H1 (cell line): ENCODE measurements at regions not wholly inside any gene's neighbourhood (a gene's known extent, or its start where the extent isn't known, plus 50 kb on each side); places are given as distances from the start of the nearest gene placed in this dataset.

ENCODE experiments used
- CHD2 ChIP-seq: IDR thresholded peaks from 2 replicates; pipeline ENCODE4 v1.6.1; 2012; ENCODE audit warnings: low read length, improper control_type of control experiment
- SP2 ChIP-seq: IDR thresholded peaks from 2 replicates; pipeline ENCODE4 v1.6.1; 2012; ENCODE audit warnings: mild to moderate bottlenecking, low read length, inconsistent platforms
- SP4 ChIP-seq: IDR thresholded peaks from 2 replicates; pipeline ENCODE4 v1.6.1; 2012; ENCODE audit warnings: low read length, inconsistent platforms
- SUZ12 ChIP-seq: fragments of 200-600 bp; sonication (generic); IDR thresholded peaks from 2 replicates; pipeline ENCODE4 v1.6.1; 2012; ENCODE audit warnings: mild to moderate bottlenecking, inconsistent platforms, low read length, moderate library complexity, mixed read lengths
- TF ChIP-seq, protein P1 (sequence below): IDR thresholded peaks from 2 replicates; pipeline ENCODE4 v1.6.1; 2012; ENCODE audit warnings: low read length, inconsistent platforms

DNA sequence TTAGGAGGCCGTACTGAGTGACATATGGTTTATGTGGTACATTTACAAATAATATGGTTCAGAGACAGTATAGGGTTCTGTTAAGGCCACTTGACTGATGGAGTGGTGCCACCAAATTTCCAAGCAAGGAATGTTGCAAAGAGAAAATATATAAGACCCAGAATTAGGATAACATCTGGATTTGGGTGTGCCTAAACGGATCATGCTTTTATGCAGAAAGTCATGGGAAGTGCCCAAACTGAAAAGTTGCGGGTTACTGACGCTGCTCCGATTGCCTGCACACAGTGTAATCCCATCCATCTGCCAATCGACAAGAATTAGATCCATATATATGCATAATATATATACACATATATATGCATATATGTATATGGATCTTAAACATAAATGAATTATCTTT, 138.4 kb upstream of the DCN start (continued):
- TF ChIP-seq, protein P1, sequence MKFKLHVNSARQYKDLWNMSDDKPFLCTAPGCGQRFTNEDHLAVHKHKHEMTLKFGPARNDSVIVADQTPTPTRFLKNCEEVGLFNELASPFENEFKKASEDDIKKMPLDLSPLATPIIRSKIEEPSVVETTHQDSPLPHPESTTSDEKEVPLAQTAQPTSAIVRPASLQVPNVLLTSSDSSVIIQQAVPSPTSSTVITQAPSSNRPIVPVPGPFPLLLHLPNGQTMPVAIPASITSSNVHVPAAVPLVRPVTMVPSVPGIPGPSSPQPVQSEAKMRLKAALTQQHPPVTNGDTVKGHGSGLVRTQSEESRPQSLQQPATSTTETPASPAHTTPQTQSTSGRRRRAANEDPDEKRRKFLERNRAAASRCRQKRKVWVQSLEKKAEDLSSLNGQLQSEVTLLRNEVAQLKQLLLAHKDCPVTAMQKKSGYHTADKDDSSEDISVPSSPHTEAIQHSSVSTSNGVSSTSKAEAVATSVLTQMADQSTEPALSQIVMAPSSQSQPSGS = no peak
- no peak for TF ChIP-seq SP4
- TF ChIP-seq CHD2 = no peak
- no peak for TF ChIP-seq SP2
- TF ChIP-seq SUZ12 = no peak
